ENCODE measurements at regions not wholly inside any gene's neighbourhood (a gene's known extent, or its start where the extent isn't known, plus 50 kb on each side); places are given as distances from the start of the nearest gene placed in this dataset.
A peak's percentile ranks its signal among the peaks of the same experiment; 100 is the strongest.

- Histone ChIP-seq H3K4me1 (ENCODE audit: control insufficient read depth, insufficient read depth, low read depth, low read length) (no peaks in the 10 kb centered on the region), H2AFZ (ENCODE audit: low read depth, low read length) (no peak overlapping the region), H3K14ac (ENCODE audit: low read length in 2 of 2) (peak overlapping the region in 1 of 2 experiments; percentile 57), H3K4me2 (ENCODE audit: low read length, poor library complexity, severe bottlenecking) (no peak overlapping the region), H3K4ac (ENCODE audit: low read depth in 1 of 2, low read length in 2 of 2) (no peak overlapping the region), H2BK5ac (ENCODE audit: low read depth, low read length, poor library complexity, severe bottlenecking) (no peak overlapping the region), H3K27me3 (ENCODE audit: control insufficient read depth in 1 of 2, insufficient read depth in 1 of 2, low read length in 2 of 2) (no peaks in the 10 kb centered on the region), H3K79me1 (replicated peaks; ENCODE audit: low read length, poor library complexity, severe bottlenecking) (no peaks in the 10 kb centered on the region), H3K36me3 (ENCODE audit: control insufficient read depth in 1 of 2, insufficient read depth in 2 of 2, low read depth in 1 of 2, low read length in 2 of 2) (no peaks in the 10 kb centered on the region), H2BK120ac (ENCODE audit: low read depth, low read length) (no peak overlapping the region), H4K91ac (ENCODE audit: low read length) (no peak overlapping the region), H2AK5ac (ENCODE audit: low read length, severe bottlenecking) (no peak overlapping the region), H3K27ac (ENCODE audit: low read length, poor library complexity, severe bottlenecking) (no peak overlapping the region), H3K18ac (ENCODE audit: low read depth in 1 of 2, low read length in 2 of 2) (no peak overlapping the region), H3K23ac (ENCODE audit: low read length in 2 of 2) (no peak overlapping the region), H3K9me3 (ENCODE audit: control insufficient read depth, low read length) (no peaks in the 10 kb centered on the region), H2BK15ac (ENCODE audit: low read depth, poor library complexity, severe bottlenecking) (no peak overlapping the region), H3K4me3 (ENCODE audit: insufficient read depth in 1 of 2, low read depth in 1 of 2, low read length in 2 of 2) (no peak overlapping the region), H2BK12ac (ENCODE audit: low read length in 2 of 2) (no peak overlapping the region), H3K9ac (ENCODE audit: low read length) (no peak overlapping the region), H4K8ac (ENCODE audit: low read length) (no peak overlapping the region)
- DNase-seq: peak; percentile 46
Observed at GRCh38 chr6:126539022-126539421, 199.1 kb downstream of the CENPW start.

GRCh38 chr6:126540161-126540560, 200.2 kb downstream of the CENPW start:
- Histone ChIP-seq H2BK5ac (ENCODE audit: low read depth, low read length, poor library complexity, severe bottlenecking) (no peak overlapping the region), H3K18ac (ENCODE audit: low read depth in 1 of 2, low read length in 2 of 2) (no peak overlapping the region), H4K91ac (ENCODE audit: low read length) (no peak overlapping the region), H2BK15ac (ENCODE audit: low read depth, poor library complexity, severe bottlenecking) (no peak overlapping the region), H3K4me1 (ENCODE audit: control insufficient read depth, insufficient read depth, low read depth, low read length) (no peaks in the 10 kb centered on the region), H2BK12ac (ENCODE audit: low read length in 2 of 2) (no peak overlapping the region), H3K79me1 (replicated peaks; ENCODE audit: low read length, poor library complexity, severe bottlenecking) (no peaks in the 10 kb centered on the region), H3K9me3 (ENCODE audit: control insufficient read depth, low read length) (no peaks in the 10 kb centered on the region), H3K4ac (ENCODE audit: low read depth in 1 of 2, low read length in 2 of 2) (no peak overlapping the region), H3K14ac (ENCODE audit: low read length in 2 of 2) (no peak overlapping the region), H3K36me3 (ENCODE audit: control insufficient read depth in 1 of 2, insufficient read depth in 2 of 2, low read depth in 1 of 2, low read length in 2 of 2) (no peaks in the 10 kb centered on the region), H3K23ac (ENCODE audit: low read length in 2 of 2) (no peak overlapping the region), H3K4me2 (ENCODE audit: low read length, poor library complexity, severe bottlenecking) (no peak overlapping the region), H3K9ac (ENCODE audit: low read length) (no peak overlapping the region), H3K27me3 (ENCODE audit: control insufficient read depth in 1 of 2, insufficient read depth in 1 of 2, low read length in 2 of 2) (no peaks in the 10 kb centered on the region), H3K4me3 (ENCODE audit: insufficient read depth in 1 of 2, low read depth in 1 of 2, low read length in 2 of 2) (no peak overlapping the region), H4K8ac (ENCODE audit: low read length) (no peak overlapping the region), H2BK120ac (ENCODE audit: low read depth, low read length) (no peak overlapping the region), H2AFZ (ENCODE audit: low read depth, low read length) (no peak overlapping the region), H2AK5ac (ENCODE audit: low read length, severe bottlenecking) (no peak overlapping the region), H3K27ac (ENCODE audit: low read length, poor library complexity, severe bottlenecking) (no peak overlapping the region)
- no peak for DNase-seq

- no peak overlapping the region for H3K14ac ChIP-seq (ENCODE audit: low read length in 2 of 2)
- H2BK15ac ChIP-seq (ENCODE audit: low read depth, poor library complexity, severe bottlenecking): no peak overlapping the region
- WGBS: 80% methylated on average over 5 of the region's 5 CpGs
- no peaks in the 10 kb centered on the region for H3K36me3 ChIP-seq (ENCODE audit: control insufficient read depth in 1 of 2, insufficient read depth in 2 of 2, low read depth in 1 of 2, low read length in 2 of 2)
- no peak overlapping the region for H2BK120ac ChIP-seq (ENCODE audit: low read depth, low read length)
- no peaks in the 10 kb centered on the region for H3K4me1 ChIP-seq (ENCODE audit: control insufficient read depth, insufficient read depth, low read depth, low read length)
- no peaks in the 10 kb centered on the region for H3K27me3 ChIP-seq (ENCODE audit: control insufficient read depth in 1 of 2, insufficient read depth in 1 of 2, low read length in 2 of 2)
- H3K4me2 ChIP-seq (ENCODE audit: low read length, poor library complexity, severe bottlenecking): no peak overlapping the region
- H3K23ac ChIP-seq (ENCODE audit: low read length in 2 of 2): no peak overlapping the region
- H2AFZ ChIP-seq (ENCODE audit: low read depth, low read length): no peak overlapping the region
- H3K4me3 ChIP-seq (ENCODE audit: insufficient read depth in 1 of 2, low read depth in 1 of 2, low read length in 2 of 2): no peak overlapping the region
- no peak overlapping the region for H3K9ac ChIP-seq (ENCODE audit: low read length)
- DNase-seq: no peak
- H2BK12ac ChIP-seq (ENCODE audit: low read length in 2 of 2): no peak overlapping the region
- H4K91ac ChIP-seq (ENCODE audit: low read length): no peak overlapping the region
- H3K4ac ChIP-seq (ENCODE audit: low read depth in 1 of 2, low read length in 2 of 2): no peak overlapping the region
- H3K18ac ChIP-seq (ENCODE audit: low read depth in 1 of 2, low read length in 2 of 2): no peak overlapping the region
- no peaks in the 10 kb centered on the region for H3K9me3 ChIP-seq (ENCODE audit: control insufficient read depth, low read length)
- no peak overlapping the region for H2BK5ac ChIP-seq (ENCODE audit: low read depth, low read length, poor library complexity, severe bottlenecking)
- no peaks in the 10 kb centered on the region for H3K79me1 ChIP-seq (replicated peaks; ENCODE audit: low read length, poor library complexity, severe bottlenecking)
- H4K8ac ChIP-seq (ENCODE audit: low read length): no peak overlapping the region
- no peak overlapping the region for H2AK5ac ChIP-seq (ENCODE audit: low read length, severe bottlenecking)
- no peak overlapping the region for H3K27ac ChIP-seq (ENCODE audit: low read length, poor library complexity, severe bottlenecking)
Observed at GRCh38 chr6:126541806-126542491, 202.0 kb downstream of the CENPW start.

GRCh38 chr6:126546541-126547120, 206.7 kb downstream of the CENPW start:
- no peak for DNase-seq
- no peak overlapping the region for H3K14ac ChIP-seq (ENCODE audit: low read length in 2 of 2)
- H3K4me3 ChIP-seq (ENCODE audit: insufficient read depth in 1 of 2, low read depth in 1 of 2, low read length in 2 of 2): no peak overlapping the region
- no peaks in the 10 kb centered on the region for H3K4me1 ChIP-seq (ENCODE audit: control insufficient read depth, insufficient read depth, low read depth, low read length)
- no peak overlapping the region for H3K23ac ChIP-seq (ENCODE audit: low read length in 2 of 2)
- no peak overlapping the region for H4K91ac ChIP-seq (ENCODE audit: low read length)
- H2BK15ac ChIP-seq (ENCODE audit: low read depth, poor library complexity, severe bottlenecking): no peak overlapping the region
- no peak overlapping the region for H3K4me2 ChIP-seq (ENCODE audit: low read length, poor library complexity, severe bottlenecking)
- H2BK12ac ChIP-seq (ENCODE audit: low read length in 2 of 2): no peak overlapping the region
- no peak overlapping the region for H2BK120ac ChIP-seq (ENCODE audit: low read depth, low read length)
- no peak overlapping the region for H2AK5ac ChIP-seq (ENCODE audit: low read length, severe bottlenecking)
- H3K9ac ChIP-seq (ENCODE audit: low read length): peak overlapping the region; percentile 59
- no peaks in the 10 kb centered on the region for H3K27me3 ChIP-seq (ENCODE audit: control insufficient read depth in 1 of 2, insufficient read depth in 1 of 2, low read length in 2 of 2)
- H3K18ac ChIP-seq (ENCODE audit: low read depth in 1 of 2, low read length in 2 of 2): no peak overlapping the region
- H3K36me3 ChIP-seq (ENCODE audit: control insufficient read depth in 1 of 2, insufficient read depth in 2 of 2, low read depth in 1 of 2, low read length in 2 of 2): no peaks in the 10 kb centered on the region
- no peak overlapping the region for H4K8ac ChIP-seq (ENCODE audit: low read length)
- no peaks in the 10 kb centered on the region for H3K79me1 ChIP-seq (replicated peaks; ENCODE audit: low read length, poor library complexity, severe bottlenecking)
- H3K9me3 ChIP-seq (ENCODE audit: control insufficient read depth, low read length): no peaks in the 10 kb centered on the region
- H2BK5ac ChIP-seq (ENCODE audit: low read depth, low read length, poor library complexity, severe bottlenecking): no peak overlapping the region
- H3K27ac ChIP-seq (ENCODE audit: low read length, poor library complexity, severe bottlenecking): no peak overlapping the region
- 100% methylated on average over 1 of the region's 1 CpG for WGBS
- H3K4ac ChIP-seq (ENCODE audit: low read depth in 1 of 2, low read length in 2 of 2): no peak overlapping the region
- H2AFZ ChIP-seq (ENCODE audit: low read depth, low read length): no peak overlapping the region

Measured in mesenchymal stem cell (in vitro differentiated cells and primary cell).